ENCODE measurements at regions not wholly inside any gene's neighbourhood (a gene's known extent, or its start where the extent isn't known, plus 50 kb on each side); places are given as distances from the start of the nearest gene placed in this dataset.

DNA sequence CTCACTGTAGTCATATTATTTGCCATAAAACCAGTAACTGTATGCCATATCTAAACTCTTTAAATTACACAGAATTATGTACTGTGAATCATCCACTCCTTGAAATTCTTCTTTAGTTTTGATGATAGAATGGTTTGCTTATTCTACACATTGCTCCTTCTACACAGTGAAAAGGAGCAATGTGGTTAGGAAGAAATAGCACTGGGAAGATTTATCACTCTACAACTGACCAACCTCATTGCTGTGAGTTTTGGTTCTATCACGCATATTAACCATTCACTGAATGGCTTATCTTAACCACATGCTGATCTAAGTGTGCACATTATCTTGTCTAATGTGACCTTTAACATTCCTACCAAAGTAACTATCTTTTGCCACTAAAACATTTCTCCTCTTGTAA is 415.7 kb upstream of the NDST4 start:
- TF ChIP-seq EZH2 (IDR thresholded peaks at IDR 0.05; ENCODE audit: borderline replicate concordance, low read length): no peak
- TF ChIP-seq, protein P1, sequence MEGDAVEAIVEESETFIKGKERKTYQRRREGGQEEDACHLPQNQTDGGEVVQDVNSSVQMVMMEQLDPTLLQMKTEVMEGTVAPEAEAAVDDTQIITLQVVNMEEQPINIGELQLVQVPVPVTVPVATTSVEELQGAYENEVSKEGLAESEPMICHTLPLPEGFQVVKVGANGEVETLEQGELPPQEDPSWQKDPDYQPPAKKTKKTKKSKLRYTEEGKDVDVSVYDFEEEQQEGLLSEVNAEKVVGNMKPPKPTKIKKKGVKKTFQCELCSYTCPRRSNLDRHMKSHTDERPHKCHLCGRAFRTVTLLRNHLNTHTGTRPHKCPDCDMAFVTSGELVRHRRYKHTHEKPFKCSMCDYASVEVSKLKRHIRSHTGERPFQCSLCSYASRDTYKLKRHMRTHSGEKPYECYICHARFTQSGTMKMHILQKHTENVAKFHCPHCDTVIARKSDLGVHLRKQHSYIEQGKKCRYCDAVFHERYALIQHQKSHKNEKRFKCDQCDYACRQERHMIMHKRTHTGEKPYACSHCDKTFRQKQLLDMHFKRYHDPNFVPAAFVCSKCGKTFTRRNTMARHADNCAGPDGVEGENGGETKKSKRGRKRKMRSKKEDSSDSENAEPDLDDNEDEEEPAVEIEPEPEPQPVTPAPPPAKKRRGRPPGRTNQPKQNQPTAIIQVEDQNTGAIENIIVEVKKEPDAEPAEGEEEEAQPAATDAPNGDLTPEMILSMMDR (conservative IDR thresholded peaks at IDR 0.05 in 1 of 2, IDR thresholded peaks at IDR 0.05 in 1 of 2; ENCODE audit: extremely low read depth in 1 of 2, insufficient read depth in 1 of 2, low read depth in 1 of 2, low read length in 2 of 2): no peak

All from mammary epithelial cell (primary cell).